SK-N-SH (cell line): ENCODE measurements at regions not wholly inside any gene's neighbourhood (a gene's known extent, or its start where the extent isn't known, plus 50 kb on each side); places are given as distances from the start of the nearest gene placed in this dataset.

Source experiments
- EP300 ChIP-seq, 2 experiments: IDR thresholded peaks; 2 replicates each; pipeline versions ENCODE4 v1.4.0 to v1.6.1; 2012; ENCODE audit warnings: borderline replicate concordance in 1 of 2, low read depth in 1 of 2, low read length in 1 of 2
- EZH2phosphoT487 ChIP-seq: fragments of 200-600 bp; sonication (generic); IDR thresholded peaks from 2 replicates; pipeline ENCODE4 v1.6.1; 2017; ENCODE audit warnings: low read depth, mixed run types, mild to moderate bottlenecking, antibody characterized with exemption, moderate library complexity, borderline replicate concordance
- FOXM1 ChIP-seq: IDR thresholded peaks from 2 replicates; pipeline ENCODE4 v1.4.0; 2012; ENCODE audit warnings: low read depth, mild to moderate bottlenecking
- MXI1 ChIP-seq: IDR thresholded peaks from 2 replicates; pipeline ENCODE4 v1.6.1; 2012; ENCODE audit warnings: mild to moderate bottlenecking, low read depth, low read length, improper control_type of control experiment
- TAF1 ChIP-seq: IDR thresholded peaks from 2 replicates; pipeline ENCODE4 v1.6.1; 2012; ENCODE audit warnings: low read depth, mild to moderate bottlenecking, low read length, moderate library complexity, borderline replicate concordance
- TEAD4 ChIP-seq: IDR thresholded peaks from 2 replicates; pipeline ENCODE4 v1.4.0; 2012; ENCODE audit warnings: mild to moderate bottlenecking, borderline replicate concordance; ENCODE audit not compliant: insufficient read depth
- TF ChIP-seq, protein P1 (sequence below): fragments of 200-600 bp; sonication (generic); IDR thresholded peaks from 2 replicates; pipeline ENCODE4 v1.6.1; 2017; ENCODE audit warnings: antibody characterized with exemption, mild to moderate bottlenecking, moderate library complexity

- TF ChIP-seq TEAD4 (no peak), EP300 (IDR thresholded peaks at IDR 0.05; ENCODE audit: borderline replicate concordance in 1 of 2, low read depth in 1 of 2, low read length in 1 of 2) (no peak), EZH2phosphoT487 (no peak), FOXM1 (no peak), MXI1 (no peak), TAF1 (no peak)
- TF ChIP-seq, protein P1, sequence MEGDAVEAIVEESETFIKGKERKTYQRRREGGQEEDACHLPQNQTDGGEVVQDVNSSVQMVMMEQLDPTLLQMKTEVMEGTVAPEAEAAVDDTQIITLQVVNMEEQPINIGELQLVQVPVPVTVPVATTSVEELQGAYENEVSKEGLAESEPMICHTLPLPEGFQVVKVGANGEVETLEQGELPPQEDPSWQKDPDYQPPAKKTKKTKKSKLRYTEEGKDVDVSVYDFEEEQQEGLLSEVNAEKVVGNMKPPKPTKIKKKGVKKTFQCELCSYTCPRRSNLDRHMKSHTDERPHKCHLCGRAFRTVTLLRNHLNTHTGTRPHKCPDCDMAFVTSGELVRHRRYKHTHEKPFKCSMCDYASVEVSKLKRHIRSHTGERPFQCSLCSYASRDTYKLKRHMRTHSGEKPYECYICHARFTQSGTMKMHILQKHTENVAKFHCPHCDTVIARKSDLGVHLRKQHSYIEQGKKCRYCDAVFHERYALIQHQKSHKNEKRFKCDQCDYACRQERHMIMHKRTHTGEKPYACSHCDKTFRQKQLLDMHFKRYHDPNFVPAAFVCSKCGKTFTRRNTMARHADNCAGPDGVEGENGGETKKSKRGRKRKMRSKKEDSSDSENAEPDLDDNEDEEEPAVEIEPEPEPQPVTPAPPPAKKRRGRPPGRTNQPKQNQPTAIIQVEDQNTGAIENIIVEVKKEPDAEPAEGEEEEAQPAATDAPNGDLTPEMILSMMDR, result no peak
Observed at GRCh38 chr12:24741216-24741615, 207.7 kb downstream of the BCAT1 start.
